HG03460 (cell line): ENCODE measurements at regions not wholly inside any gene's neighbourhood (a gene's known extent, or its start where the extent isn't known, plus 50 kb on each side); places are given as distances from the start of the nearest gene placed in this dataset.
"Not testable (repeated sequence)": the region's sequence is repeated elsewhere in the genome, so short reads cannot be mapped to it uniquely, and the experiment has no call there.

Experiments used
- ATAC-seq: cut with Tn5 transposase; IDR thresholded peaks from one replicate; pipeline ENCODE4 v1.9.1; 2021; ENCODE audit not compliant: unreplicated experiment

DNA sequence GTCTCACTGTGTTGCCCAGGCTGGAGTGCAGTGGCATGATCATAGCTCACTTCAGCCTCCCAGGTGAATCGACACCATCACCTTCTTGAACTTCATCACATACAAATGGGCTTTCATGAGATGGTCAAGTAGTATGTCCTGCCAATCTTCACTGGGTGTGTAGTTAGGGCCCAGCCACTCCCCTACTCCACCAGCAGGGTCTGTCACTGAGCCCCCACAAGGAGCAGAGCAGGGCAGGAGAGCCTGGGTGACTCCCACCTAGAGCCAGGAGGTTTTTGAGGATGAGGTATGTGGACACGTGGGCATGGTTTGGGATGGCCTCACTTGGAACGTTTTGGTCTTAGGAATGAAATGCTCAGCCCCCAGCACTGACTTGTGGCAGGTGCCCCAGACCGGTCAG, 4037.7 kb upstream of the TPTE start:
- ATAC-seq, result not testable (repeated sequence)

DNA sequence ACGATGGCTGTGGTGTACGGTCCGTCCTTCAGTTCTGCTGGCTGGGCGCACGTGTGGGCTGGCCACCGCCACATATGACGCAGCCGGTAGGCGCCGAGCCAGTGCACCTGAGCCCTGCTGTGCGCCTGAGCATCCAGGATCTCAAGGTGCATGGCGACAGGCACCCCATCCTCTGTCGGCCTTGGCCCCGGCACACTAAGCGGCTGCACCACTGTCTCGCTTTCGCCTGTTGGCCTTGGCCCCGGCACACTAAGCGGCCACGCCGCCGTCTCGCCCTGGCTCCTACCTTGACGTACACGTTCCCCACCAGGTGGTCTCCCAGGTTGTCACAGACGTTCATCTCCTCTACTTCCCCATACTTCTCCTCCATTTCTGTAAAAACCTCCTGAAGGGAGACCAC, 4034.6 kb upstream of the TPTE start:
- not testable (repeated sequence) for ATAC-seq

DNA sequence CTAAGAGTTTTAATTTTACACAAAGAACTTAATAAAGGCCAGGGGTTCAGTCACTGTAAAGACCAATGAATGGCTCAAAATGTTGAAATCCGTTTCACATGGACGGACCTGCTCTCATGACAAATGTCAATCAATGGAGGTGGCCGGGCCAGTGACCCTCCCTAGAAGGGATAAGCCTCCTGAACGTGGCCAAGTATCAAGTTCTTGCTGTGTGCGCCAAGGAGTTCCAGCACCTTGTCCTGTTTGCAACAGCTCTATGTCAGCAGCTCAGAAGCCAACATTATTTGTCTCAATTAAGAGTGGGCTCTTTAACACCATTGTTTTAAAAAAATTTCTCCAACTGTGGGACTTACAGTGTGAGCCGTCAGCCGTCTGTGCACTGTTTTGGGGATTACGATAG, 4028.7 kb upstream of the TPTE start:
- not testable (repeated sequence) for ATAC-seq

DNA sequence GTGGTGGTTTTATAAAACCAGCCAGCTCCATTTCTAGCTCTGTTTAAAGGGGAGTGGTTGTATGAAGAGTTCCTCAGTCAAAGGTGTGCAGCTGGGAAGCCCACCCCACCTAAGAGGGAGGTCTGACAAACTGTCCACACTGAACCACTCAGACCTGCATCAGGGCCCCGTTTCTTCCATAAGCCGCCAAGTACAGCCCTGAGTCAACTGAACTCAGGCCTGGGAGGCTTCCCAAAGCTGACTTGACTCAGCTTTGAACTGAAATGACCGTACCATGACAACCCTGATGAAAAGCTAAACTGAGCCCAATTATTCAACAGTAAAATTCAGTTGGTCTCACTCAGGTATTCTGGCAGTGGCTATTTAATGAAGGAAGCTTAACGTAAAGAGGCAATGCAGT, 4027.4 kb upstream of the TPTE start:
- ATAC-seq, result not testable (repeated sequence)

DNA sequence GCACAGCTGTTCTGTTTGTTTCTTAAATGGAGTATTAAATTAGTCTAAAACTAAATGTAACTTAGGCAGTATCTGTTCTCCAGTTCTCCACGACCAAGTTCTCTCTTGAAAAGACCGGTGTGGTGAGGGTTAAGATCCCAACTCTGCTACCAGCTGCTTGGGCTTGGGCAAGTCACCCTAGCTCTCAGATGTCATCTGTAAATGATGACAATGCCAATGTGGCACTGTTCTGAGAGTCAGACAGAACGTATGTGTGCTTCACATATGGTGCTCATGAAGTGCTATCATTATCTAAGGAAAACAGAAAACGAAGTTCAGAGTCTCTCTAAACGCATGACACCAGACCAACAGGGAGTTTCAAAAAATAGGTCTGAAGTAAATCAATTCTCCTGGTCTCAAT, 4025.0 kb upstream of the TPTE start:
- ATAC-seq, result not testable (repeated sequence)

DNA sequence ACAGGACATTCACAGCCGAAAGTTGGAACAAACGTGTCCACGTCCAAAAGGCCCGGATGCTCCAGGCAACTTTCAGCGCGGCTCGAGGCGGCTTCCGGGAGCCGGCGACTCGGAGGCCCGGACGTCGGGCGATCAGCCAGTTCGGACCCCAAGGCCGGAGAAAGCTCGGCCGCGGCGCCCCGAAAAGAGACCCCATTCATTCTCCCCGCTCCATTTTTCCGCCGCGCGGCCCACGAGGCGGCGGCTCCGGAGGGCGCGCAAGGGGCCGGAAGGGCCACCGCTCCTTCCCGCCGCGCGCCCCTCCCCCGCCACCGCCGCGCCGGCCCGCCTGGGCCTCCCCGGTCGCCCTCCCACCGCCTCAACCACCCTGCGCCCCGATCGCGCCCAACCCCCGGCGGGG, 4022.7 kb upstream of the TPTE start:
- ATAC-seq, result peak; percentile 21

DNA sequence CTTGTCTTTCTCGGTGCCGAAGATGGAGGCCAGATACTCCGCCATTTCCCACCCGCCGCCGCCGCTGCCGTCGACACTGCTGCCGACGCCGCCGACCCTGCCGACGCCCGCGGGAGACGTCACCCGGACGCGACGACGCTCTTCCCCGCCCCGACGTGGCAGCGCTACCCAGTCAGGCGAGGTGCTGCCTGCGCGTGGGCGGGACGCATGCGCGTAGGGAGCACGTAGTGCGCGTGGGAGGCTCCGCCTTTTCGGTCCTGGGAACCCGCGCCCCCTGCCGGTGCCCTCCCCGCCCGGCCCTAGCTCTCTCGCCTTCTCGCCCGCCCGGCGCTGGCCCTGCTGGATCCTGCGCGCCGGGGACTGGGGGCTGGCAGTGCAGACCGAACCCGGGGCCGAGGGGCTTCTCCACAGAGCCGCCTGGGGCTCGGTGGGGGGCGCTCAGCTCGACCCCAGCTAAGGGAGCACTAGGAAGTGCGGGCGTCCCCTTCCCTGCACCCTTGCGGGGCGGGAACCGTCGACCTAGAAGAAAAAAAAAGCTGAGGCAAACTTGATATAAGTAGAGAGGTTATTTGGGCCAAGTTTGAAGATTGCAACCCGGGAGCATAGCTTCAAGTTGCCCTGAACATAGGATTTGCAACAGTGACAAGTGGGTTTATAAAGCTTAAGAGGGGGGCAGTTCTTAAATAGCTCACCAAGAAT, 4022.1 kb upstream of the TPTE start:
- peak; percentile 54 for ATAC-seq

DNA sequence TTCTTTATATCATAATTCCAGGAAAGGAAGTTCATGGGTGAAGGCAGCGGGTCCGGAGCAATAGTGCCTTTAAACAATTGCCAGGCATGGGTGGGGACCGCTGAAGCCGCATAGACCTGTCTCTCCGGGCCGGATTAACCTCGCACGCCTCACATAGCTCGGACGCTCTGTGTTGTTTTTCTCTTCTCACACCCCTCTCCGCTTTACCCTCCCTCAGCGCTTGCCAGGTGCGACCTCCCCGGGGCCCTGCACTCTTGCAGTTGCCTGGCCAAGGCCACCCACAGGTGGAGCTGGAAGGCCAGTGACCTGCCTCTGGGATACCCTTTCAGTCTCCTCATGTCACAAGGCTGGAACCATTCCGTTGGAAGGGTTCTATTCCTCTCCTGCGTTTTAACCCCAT, 4021.5 kb upstream of the TPTE start:
- ATAC-seq, result not testable (repeated sequence)

DNA sequence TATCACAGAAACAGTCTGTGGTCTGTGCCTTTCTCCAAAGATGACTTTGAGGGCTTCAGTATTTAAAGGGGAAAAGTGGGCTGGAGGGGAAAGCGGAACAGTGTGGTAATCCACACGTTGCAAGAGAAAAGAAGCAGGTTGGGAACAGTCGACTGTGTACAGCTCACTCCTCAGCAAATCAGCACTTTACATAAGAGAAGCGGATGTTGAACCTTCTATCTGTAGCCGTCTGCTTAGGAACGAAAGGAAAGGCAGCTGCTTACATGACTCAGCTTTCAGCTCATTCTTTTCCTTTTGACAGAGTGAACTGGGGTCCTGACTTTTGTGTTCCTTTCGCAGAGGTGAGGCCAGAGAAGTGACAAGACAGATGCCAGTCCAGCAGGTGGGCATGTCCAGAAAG, 4020.7 kb upstream of the TPTE start:
- ATAC-seq, result not testable (repeated sequence)

DNA sequence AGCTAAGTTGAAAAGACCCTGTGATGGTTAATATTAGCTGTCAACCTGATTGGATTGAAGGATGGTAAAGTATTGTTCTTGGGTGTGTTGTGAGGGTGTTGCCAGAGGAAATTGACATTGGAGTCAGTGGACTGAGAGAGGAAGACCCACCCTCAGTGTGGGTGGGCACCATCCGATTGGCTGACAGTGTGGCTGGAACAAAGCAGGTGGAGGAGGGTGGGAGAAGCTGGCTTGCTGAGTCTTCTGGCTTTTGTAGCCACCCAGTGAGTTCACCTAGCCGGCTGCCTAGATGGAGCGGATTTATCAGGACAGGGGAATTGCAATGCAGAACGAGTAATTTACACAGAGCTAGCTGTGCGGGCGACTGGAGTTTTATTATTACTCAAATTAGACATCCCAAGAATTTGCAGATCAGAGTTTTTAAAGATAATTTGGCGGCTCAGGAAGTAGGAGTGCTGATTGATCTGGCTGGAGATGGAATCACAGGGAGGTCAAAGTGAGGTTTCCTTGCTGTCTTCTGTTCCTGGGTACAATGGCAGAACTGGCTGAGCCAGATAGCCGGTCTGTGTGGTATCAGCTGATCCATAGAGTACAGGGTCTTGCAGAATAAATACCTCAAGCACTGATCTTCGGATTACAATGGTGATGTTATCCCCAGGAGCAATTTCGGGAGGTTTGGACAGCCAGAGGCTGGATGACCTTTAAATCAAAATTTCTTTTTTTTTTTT, 4015.1 kb upstream of the TPTE start:
- ATAC-seq, result not testable (repeated sequence)

DNA sequence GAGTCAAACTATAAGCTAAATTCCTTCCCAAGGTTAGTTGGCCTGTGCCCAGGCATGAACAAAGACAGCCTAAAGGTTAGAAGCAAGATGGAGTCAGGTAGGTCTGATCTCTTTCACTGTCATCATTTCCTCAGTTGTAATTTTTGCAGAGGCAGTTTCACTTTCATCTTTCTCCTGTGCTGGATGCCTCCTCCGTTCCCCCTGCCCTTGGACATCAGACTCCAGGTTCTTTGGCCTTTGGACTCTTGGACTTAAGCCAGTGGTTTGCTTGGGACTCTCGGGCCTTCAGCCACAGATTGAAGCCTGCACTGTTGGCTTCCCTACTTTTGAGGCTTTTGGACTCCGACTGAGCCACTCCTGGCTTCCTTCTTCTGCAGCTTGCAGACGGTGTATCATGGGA, 4013.8 kb upstream of the TPTE start:
- not testable (repeated sequence) for ATAC-seq

DNA sequence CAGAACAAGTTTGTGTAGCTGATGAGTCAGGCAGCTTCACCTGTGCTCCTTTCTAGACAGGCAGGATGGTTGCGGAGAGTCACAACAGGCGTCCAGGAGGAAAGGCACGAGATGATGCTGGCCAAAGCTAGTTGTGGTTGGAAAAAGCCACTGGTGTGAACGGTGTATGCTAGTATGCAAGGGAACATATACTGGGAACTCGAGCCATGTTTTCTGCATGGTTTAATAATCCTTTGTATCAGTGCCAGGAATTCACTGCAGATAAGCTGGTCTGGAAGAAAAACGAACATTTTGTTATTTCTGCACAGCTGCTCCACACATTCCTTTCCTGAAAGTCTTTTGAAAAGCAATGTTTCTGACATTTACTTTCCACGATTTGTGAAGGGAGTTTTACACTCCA, 3999.6 kb upstream of the TPTE start:
- not testable (repeated sequence) for ATAC-seq

DNA sequence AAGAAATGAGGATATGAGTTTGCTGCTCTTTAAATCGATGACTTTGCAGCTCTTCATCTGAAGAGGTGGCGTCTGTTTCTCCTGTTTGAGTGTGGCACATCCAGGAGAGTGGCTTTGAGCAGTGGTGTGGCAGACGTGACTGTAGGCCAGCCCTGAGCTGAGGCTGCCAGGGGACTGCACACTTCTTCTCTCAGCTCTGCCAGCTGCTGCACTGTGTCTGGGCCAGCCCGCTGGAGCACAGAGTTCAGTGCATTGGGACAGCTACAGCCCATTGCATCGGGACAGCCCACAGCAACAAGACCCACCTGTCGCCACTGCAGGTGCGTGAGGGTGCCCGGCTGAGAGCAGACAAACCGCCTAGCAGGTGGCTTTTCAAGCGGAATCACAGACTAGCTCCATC, 3995.2 kb upstream of the TPTE start:
- not testable (repeated sequence) for ATAC-seq

DNA sequence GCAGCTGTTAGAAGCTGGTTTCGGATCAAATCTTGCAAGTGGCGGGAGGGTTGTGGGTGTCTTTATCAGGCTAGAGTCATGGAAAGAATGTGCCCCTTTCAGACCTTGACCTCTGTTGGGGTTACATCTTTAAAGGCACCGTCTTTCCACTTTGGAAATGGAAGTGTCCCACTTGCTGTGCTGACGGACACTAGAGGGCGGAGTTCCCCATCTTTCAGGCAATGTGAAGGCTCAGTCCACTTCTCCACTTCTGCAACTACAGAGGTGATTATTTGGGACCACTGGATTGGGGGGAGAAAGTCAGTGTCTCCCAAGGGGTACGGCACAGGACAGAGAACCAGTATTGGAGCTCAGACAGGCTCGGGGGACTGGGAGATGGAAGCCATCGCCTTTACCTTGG, 3990.7 kb upstream of the TPTE start:
- ATAC-seq, result not testable (repeated sequence)

DNA sequence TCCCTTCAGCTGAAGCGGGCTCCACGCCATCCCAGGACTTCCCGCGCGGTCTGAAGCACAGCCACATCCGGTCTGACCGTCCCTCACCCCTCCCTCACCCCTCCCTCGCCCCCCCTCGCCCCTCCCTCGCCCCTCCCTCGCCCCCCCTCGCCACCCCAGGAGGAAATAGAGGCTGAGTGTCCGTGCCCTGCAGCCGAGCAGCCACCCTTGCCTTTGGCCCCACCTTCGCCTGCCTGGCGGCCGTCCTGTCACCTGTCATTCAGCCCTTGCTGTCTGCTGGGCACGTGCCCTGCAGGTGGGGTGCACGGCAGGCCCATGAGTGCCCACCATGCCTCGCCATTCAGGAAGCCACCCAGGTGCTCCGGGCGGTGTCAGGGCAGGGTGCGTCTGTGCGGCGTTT, 3988.1 kb upstream of the TPTE start:
- not testable (repeated sequence) for ATAC-seq

DNA sequence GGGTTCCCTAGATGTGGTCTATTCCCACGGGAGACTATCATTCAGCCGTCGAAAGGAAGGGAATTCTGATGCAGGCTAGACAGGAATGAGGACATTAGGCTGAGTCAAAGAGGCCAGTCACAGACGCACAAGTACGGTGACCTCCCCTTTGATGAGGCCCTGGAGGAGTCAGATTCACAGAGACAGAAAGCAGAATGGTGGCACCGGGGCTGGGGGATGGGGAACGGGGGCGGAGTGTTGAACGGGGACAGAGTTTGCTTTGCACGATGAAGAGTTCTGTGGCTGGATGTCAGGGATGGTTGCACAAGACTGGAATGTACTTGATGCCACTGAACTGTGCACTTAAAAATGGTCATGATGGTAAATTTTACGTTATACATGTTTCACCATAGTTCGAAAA, 3983.1 kb upstream of the TPTE start:
- not testable (repeated sequence) for ATAC-seq

DNA sequence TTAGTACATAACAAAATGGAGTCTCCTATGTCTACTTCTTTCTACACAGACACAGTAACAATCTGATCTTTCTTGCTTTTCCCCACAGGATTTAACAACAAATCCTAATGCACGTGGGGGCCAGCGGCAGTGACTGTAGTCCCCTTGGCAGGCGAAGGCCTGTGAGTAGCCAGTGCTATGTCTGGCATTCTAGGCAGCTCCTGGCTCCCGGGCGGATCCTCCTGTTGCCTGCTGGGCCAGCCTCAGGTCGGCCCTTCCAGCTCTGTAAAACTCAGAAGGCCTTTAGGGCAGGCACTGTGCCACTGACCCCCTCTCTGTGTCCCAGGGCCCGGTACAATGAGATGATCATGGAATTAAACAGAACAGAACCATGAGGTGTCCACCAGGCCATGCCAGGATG, 3981.7 kb upstream of the TPTE start:
- ATAC-seq, result not testable (repeated sequence)

DNA sequence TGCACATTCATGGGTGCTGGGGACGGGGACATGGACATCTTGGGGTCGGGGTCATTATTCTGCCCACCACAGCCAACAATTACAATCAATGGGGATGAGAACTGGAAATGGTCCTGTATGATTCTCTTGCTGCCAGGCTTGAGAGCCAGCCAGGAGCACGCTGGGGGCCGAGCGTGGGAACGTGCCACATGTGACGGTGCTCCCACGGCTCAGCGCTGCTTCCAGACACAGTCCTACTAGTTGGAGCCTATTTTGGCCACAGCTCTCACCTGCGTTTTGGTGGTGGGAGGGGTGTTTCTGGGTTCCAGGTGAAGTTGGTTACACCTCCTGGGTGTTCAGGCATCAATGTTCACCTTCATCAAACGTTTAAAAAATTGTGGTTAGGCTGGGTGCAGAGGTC, 3980.3 kb upstream of the TPTE start:
- not testable (repeated sequence) for ATAC-seq

DNA sequence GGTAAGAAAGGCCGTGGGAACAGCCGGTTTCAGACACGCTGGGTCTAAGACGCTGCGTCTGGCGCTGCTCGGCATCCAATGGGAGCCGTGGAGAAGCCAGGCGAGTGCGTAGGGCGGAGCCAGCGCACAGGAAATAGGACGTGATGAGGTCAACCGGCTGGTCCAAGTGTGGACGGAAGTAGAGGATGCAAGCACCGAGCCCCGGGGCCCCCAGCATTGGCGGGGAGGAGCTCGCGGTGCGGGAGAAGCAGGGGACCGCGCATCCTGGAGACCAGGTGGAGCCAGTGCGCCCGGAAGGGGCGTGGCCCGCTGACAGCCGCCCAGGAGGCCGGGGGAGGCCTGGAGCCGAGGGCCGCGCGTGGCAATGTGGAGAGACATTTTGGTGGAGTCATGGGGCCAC, 3976.1 kb upstream of the TPTE start:
- not testable (repeated sequence) for ATAC-seq

DNA sequence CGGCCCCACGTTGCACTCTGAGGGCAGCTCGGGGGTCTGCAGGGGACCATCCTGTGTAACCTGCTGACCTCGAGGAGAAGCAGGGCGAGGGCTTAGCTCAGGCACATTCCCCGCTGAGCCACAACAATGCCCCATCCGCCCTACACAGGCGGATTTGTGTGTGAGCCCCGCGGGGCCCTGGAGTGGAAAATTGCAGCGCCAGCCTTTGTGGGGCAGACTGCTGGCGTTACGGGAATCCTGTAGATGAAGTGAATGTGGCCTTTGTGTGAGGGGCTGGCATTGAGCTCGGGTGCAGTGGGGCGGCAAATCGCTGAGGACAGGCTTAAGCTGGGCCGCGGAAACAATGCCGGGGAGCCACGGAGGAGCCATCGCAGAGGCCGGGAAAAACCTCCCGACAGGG, 3970.3 kb upstream of the TPTE start:
- ATAC-seq, result not testable (repeated sequence)

DNA sequence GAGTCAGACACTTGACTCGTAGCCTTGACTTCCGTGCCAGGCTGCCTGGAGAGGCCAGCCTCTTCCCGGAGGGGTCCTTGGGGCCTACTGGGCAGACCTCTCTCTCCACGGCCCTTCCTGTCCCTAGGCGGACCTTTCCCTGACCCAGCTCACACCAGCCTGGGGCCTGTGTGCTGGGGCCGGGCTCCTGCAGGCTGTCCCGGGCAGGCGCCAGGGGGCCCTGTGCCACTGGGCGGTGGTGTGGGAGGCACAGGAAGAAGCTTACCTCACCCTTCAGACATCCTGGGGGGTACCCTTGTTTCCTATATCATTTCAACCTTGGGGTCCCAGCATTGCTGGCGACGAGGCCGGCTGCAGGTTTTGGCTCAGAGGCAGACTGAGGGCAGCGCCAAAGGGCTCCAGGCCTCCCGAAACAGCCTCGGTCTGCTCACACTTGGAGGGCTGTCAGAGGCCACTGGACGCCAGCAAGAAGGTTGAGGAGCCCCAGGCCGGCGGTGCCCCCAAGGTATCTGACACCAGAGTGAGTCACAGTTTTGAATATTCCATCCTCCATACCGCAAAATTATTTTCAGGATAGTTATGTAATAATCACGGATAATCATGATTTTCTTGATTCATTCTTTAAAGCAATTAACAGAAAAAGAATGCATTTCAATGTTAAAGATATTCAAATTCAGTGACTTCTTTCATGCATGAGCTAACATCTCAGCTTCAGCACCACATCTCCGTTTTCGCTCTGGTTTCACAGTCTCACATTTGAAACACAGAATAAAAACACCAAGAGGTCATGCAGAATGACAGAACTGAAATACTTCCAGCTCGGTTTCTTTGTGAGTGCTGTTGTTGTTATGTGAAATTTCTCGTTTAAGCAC, 3967.6 kb upstream of the TPTE start:
- not testable (repeated sequence) for ATAC-seq
